GM12874 (cell line): ENCODE measurements at regions not wholly inside any gene's neighbourhood (a gene's known extent, or its start where the extent isn't known, plus 50 kb on each side); places are given as distances from the start of the nearest gene placed in this dataset.

Experiments
- TF ChIP-seq, protein P1 (sequence below): IDR thresholded peaks from 2 replicates; pipeline ENCODE4 v1.5.1; 2011; ENCODE audit warnings: low read depth, mild to moderate bottlenecking, control low read depth, low read length, moderate library complexity; ENCODE audit not compliant: insufficient read depth

GRCh38 chr17:70265471-70265870, 96.1 kb downstream of the KCNJ2 start:
- TF ChIP-seq, protein P1, sequence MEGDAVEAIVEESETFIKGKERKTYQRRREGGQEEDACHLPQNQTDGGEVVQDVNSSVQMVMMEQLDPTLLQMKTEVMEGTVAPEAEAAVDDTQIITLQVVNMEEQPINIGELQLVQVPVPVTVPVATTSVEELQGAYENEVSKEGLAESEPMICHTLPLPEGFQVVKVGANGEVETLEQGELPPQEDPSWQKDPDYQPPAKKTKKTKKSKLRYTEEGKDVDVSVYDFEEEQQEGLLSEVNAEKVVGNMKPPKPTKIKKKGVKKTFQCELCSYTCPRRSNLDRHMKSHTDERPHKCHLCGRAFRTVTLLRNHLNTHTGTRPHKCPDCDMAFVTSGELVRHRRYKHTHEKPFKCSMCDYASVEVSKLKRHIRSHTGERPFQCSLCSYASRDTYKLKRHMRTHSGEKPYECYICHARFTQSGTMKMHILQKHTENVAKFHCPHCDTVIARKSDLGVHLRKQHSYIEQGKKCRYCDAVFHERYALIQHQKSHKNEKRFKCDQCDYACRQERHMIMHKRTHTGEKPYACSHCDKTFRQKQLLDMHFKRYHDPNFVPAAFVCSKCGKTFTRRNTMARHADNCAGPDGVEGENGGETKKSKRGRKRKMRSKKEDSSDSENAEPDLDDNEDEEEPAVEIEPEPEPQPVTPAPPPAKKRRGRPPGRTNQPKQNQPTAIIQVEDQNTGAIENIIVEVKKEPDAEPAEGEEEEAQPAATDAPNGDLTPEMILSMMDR = no peak

- TF ChIP-seq, protein P1 = no peak
Measured at GRCh38 chr17:70266394-70266793, 97.1 kb downstream of the KCNJ2 start.

DNA sequence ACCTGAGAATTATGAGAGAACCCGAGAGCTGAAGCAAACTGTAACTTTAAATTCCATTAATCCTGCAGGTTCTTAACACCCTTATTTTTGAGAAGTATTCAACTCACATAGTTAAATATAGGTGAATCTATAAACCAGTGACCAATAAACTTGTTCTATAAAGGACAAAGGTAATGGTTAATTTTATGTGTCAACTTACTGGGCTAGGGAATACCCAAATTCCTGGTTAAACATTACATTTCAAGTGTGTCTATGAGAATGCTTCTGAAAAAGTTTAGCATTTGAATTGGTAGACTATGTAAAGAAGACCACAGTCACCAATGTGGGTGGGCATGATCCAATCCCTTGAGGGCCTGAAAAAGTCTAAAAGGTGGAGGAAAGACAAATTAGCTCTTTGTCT, 99.1 kb downstream of the KCNJ2 start:
- TF ChIP-seq, protein P1 = no peak

- TF ChIP-seq, protein P1 = no peak
Measured at GRCh38 chr17:70270554-70270953, 101.2 kb downstream of the KCNJ2 start.

DNA sequence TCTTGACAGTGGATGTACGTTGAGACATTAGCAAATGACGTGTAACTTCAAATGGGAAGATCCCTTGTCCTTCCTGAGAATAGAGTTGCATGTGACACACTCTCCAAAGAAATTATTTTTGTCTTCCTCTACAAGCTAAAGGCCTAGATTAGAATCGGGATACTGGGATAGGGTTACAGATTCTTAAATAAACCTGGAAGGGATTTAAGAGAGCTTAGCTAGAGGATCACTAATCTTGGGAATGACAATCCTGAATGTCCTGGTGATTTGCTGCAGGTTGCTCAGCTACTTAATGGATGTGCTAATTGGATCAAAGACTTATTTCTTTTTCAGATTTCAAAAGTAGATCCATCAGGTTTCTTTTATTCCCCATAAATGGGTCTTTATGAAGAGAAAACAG, 101.9 kb downstream of the KCNJ2 start:
- TF ChIP-seq, protein P1 = no peak

DNA sequence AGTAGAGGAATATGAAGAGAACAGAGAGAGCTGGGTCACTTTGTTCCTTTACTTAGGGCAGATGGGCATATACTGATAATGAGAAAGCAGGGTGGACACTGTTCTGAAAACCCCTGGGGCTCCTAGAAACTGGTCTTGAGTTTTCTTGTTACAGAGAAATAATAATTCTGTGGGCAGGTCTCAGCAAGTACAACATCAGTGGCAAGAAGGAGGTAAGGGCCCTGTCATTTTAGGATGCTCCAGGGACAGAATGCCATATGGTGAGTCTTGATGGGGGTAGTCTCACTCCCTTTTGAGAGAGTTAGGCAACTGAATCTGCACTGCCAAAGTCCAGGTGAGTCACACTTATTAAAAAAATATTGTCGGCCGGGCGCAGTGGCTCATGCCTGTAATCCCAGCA, 102.3 kb downstream of the KCNJ2 start:
- TF ChIP-seq, protein P1 = no peak

- TF ChIP-seq, protein P1 = no peak
Measured at GRCh38 chr17:70274255-70274654, 104.9 kb downstream of the KCNJ2 start.

GRCh38 chr17:70276906-70277305, 107.6 kb downstream of the KCNJ2 start:
- TF ChIP-seq, protein P1 = no peak
